T-helper 1 cell (primary cell): ENCODE measurements at regions not wholly inside any gene's neighbourhood (a gene's known extent, or its start where the extent isn't known, plus 50 kb on each side); places are given as distances from the start of the nearest gene placed in this dataset.
"Not testable (repeated sequence)": the region's sequence is repeated elsewhere in the genome, so short reads cannot be mapped to it uniquely, and the experiment has no call there.

Experiments used
- DNase-seq, 5 donors: peaks; one replicate each; pipeline ENCODE4 v3.0.0-alpha.2; 2012 to 2020

DNA sequence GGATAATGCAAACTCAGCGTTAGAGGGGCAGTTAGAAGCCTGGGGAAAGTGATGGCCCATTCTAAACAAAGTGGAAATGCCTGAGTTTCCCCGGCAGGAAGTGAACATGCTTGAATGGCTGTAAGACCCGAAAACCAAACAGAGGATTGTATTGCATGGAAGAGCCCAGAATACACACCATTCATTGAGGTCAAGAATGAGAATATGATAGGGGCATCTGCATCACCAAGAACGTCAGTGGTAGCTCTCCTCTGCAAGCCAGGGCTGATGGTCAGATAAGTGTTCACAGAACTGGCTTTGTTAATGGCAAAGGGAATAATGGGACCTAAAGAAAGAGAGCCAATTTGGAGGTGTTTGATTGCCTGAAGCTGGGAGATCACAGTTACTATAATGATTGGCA, 663.4 kb downstream of the KHDRBS2 start:
- DNase-seq = no peak

DNA sequence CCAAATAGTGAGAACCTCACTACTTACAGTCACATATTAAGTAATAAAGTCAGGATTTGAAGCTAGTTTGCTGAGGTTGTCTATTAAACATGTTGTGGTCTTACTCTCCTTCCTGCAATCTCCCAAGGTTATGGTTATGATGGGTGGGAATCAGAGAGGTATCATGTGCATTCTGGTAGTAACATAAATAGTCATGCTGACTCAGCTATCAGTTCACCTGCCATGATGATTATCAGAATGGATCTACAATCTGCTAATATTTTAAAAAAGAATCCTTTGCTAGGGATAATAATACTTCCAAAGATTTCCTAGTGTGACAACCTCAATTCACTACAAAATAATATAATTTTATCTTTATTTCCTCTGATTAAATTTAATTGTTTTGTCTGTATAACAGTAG, 671.9 kb downstream of the KHDRBS2 start:
- no peak for DNase-seq

DNA sequence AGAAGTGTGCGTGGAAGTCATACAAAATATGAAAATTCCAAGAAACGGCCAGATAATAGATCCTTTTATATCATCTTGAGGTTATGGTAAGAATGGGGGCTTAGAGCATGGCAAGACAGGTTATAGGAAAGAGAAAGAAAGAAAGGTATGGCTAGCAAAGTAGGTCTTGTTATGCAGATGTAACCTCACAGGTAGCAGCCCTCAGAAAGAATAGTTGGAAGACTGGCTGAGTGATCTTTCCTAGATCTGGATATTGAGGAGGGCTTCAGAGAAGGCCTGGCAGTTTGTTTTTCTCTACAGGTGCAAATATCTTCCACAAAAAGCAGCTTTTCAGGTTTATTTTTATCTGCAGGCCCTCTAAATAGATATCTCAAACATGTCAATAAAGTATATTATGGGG, 679.5 kb downstream of the KHDRBS2 start:
- no peak for DNase-seq

DNA sequence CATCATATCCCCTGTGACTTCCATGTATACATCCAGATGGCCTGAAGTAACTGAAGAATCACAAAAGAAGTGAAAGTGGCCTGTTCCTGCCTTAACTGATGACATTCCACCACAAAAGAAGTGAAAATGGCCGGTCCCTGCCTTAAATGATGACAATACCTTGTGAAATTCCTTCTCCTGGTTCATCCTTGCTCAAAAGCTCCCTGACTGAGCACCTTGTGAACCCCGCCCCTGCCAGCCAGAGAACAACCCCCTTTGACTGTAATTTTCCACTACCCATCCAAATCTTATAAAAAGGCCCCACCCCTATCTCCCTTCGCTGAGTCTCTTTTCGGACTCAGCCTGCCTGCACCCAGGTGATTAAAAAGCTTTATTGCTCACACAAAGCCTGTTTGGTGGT, 680.2 kb downstream of the KHDRBS2 start:
- not testable (repeated sequence) for DNase-seq

GRCh38 chr6:61602171-61602570, 683.9 kb downstream of the KHDRBS2 start:
- not testable (repeated sequence) for DNase-seq

GRCh38 chr6:61592238-61592637, 693.8 kb downstream of the KHDRBS2 start:
- DNase-seq = no peak

GRCh38 chr6:61586934-61587537, 699.0 kb downstream of the KHDRBS2 start:
- DNase-seq = no peak

- no peak for DNase-seq
Measured at GRCh38 chr6:61585504-61585903, 700.5 kb downstream of the KHDRBS2 start.

DNA sequence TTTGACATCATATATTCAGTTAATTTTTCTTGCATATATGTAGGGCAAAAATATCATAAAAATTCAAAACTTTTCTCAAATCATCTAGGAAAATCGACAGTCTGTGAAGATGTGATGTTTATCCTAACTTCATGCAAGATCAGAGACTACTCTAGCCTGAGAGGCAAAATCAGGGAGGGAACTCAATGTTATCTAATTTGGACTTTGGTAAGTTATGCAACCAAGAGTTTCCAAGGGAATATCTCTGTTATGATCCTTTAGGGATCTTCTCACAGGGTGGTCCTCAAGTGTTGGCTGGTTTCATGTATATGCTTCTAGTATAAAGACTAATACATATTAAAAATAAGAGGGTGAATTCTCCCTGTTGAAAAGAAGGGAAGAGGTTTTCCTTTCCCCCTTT, 723.9 kb downstream of the KHDRBS2 start:
- no peak for DNase-seq

GRCh38 chr6:61558796-61559195, 727.2 kb downstream of the KHDRBS2 start:
- no peak for DNase-seq

- peak in 1 of 5 donors; percentile 0 for DNase-seq
Measured at GRCh38 chr6:61555993-61556392, 730.0 kb downstream of the KHDRBS2 start.

GRCh38 chr6:61538801-61539200, 747.2 kb downstream of the KHDRBS2 start:
- no peak for DNase-seq

DNA sequence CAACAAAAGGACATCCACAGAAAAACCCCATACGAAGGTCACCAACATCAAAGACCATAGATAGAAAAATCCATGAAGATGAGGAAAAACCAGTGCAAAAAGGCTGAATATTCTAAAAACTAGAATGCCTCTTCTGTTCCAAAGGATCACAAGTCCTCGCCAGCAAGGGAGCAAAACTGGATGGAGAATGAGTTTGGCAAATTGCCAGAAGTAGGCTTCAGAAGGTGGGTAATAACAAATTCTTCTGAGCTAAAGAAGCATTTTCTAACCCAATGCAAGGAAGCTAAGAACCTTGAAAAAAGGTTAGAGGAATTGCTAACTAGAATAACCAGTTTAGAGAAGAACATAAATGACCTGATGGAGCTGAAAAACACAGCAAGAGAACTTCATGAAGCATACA, 753.3 kb downstream of the KHDRBS2 start:
- DNase-seq = not testable (repeated sequence)
